Type B pancreatic cell (in vitro differentiated cells): ENCODE measurements at regions not wholly inside any gene's neighbourhood (a gene's known extent, or its start where the extent isn't known, plus 50 kb on each side); places are given as distances from the start of the nearest gene placed in this dataset.

Experiments
- DNase-seq: peaks from one replicate; pipeline ENCODE4 v3.0.0; 2021; ENCODE audit warnings: mixed read lengths; ENCODE audit not compliant: unreplicated experiment; ENCODE audit errors: extremely low spot score
- H3K27ac Mint-ChIP-seq: 2 replicates; pipeline ENCODE4 v1.8.0; 2021; ENCODE audit warnings: mild to moderate bottlenecking, mixed read lengths
- H3K27me3 Mint-ChIP-seq: 2 replicates; pipeline ENCODE4 v1.8.0; 2021; ENCODE audit warnings: mixed read lengths
- H3K36me3 Mint-ChIP-seq: 2 replicates; pipeline ENCODE4 v1.8.0; 2021; ENCODE audit warnings: mixed read lengths
- H3K4me1 Mint-ChIP-seq: one replicate; pipeline ENCODE4 v1.8.0; 2021; ENCODE audit warnings: mixed read lengths; ENCODE audit not compliant: unreplicated experiment
- H3K4me3 Mint-ChIP-seq: 2 replicates; pipeline ENCODE4 v1.8.0; 2021; ENCODE audit warnings: mild to moderate bottlenecking, mixed read lengths
- H3K9me3 Mint-ChIP-seq: 2 replicates; pipeline ENCODE4 v1.8.0; 2021; ENCODE audit warnings: mixed read lengths
- CTCF ChIP-seq: fragments of 200-600 bp; sonication (generic); conservative IDR thresholded peaks from 2 replicates; pipeline ENCODE4 v1.5.0; 2021; ENCODE audit warnings: antibody characterized with exemption, mild to moderate bottlenecking

- H3K27me3 Mint-ChIP-seq = no peaks in the 10 kb centered on the region
- DNase-seq = no peak
- H3K27ac Mint-ChIP-seq = no peak overlapping the region
- no peaks in the 10 kb centered on the region for H3K36me3 Mint-ChIP-seq
- no peak for TF ChIP-seq CTCF
- peaks cover 8% of the 10 kb centered on the region for H3K4me1 Mint-ChIP-seq
- no peak overlapping the region for H3K4me3 Mint-ChIP-seq
- H3K9me3 Mint-ChIP-seq = no peaks in the 10 kb centered on the region
Observed at GRCh38 chr2:146994246-146994645, 850.6 kb upstream of the ACVR2A start.

- Mint-ChIP-seq H3K27me3 (no peaks in the 10 kb centered on the region), H3K4me1 (peaks cover 8% of the 10 kb centered on the region), H3K4me3 (no peak overlapping the region), H3K9me3 (no peaks in the 10 kb centered on the region), H3K27ac (no peak overlapping the region), H3K36me3 (no peaks in the 10 kb centered on the region)
- no peak for DNase-seq
- no peak for TF ChIP-seq CTCF
Observed at GRCh38 chr2:146992466-146992865, 852.4 kb upstream of the ACVR2A start.

GRCh38 chr2:146992057-146992456, 852.8 kb upstream of the ACVR2A start:
- Mint-ChIP-seq H3K27me3 (no peaks in the 10 kb centered on the region), H3K9me3 (no peaks in the 10 kb centered on the region), H3K27ac (no peak overlapping the region), H3K36me3 (no peaks in the 10 kb centered on the region), H3K4me3 (no peak overlapping the region), H3K4me1 (peaks cover 8% of the 10 kb centered on the region)
- no peak for TF ChIP-seq CTCF
- DNase-seq = no peak

- H3K27me3 Mint-ChIP-seq = no peaks in the 10 kb centered on the region
- TF ChIP-seq CTCF = no peak
- no peak overlapping the region for H3K4me3 Mint-ChIP-seq
- H3K27ac Mint-ChIP-seq = no peak overlapping the region
- peaks cover 11% of the 10 kb centered on the region for H3K4me1 Mint-ChIP-seq
- H3K36me3 Mint-ChIP-seq = no peaks in the 10 kb centered on the region
- no peaks in the 10 kb centered on the region for H3K9me3 Mint-ChIP-seq
- no peak for DNase-seq
Observed at GRCh38 chr2:146990311-146991054, 854.3 kb upstream of the ACVR2A start.

- Mint-ChIP-seq H3K27ac (no peak overlapping the region), H3K27me3 (no peaks in the 10 kb centered on the region)
Observed at GRCh38 chr2:146989741-146990140, 855.1 kb upstream of the ACVR2A start.

More at GRCh38 chr2:146989741-146990140, 855.1 kb upstream of the ACVR2A start:
- no peaks in the 10 kb centered on the region for H3K36me3 Mint-ChIP-seq
- no peaks in the 10 kb centered on the region for H3K9me3 Mint-ChIP-seq
- TF ChIP-seq CTCF = no peak
- H3K4me1 Mint-ChIP-seq = peaks cover 12% of the 10 kb centered on the region
- H3K4me3 Mint-ChIP-seq = no peak overlapping the region
- DNase-seq = no peak
